CD4-positive, alpha-beta T cell treated with Interleukin-15 for 4 hours (primary cell): ENCODE measurements at regions not wholly inside any gene's neighbourhood (a gene's known extent, or its start where the extent isn't known, plus 50 kb on each side); places are given as distances from the start of the nearest gene placed in this dataset.
"Not testable (repeated sequence)": the region's sequence is repeated elsewhere in the genome, so short reads cannot be mapped to it uniquely, and the experiment has no call there.

ENCODE experiments used
- DNase-seq: peaks from one replicate; pipeline ENCODE4 v3.0.0-alpha.2; 2020; ENCODE audit warnings: low spot score

- DNase-seq = no peak
Measured at GRCh38 chr4:141290771-141291170, 70.1 kb downstream of the ZNF330 start.

DNA sequence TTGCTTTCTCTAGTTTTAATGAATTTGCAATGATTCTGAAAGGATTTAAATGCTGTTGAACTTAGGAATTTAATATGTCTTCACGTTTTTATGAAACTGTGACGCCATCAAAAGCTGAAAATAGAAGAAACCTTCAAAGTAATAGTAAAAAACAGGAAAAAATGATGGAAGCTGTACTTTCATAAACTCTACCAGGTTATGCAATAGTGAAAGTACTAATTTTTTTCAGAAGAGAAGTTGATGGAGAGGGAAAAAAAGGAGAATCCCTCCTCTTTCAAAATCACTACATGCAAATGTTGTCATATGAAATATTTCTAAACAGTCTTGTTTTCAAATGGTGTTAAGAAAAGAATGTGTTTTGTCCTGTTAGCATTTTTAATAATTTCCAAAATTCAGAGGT lies 73.6 kb downstream of the ZNF330 start:
- no peak for DNase-seq

DNA sequence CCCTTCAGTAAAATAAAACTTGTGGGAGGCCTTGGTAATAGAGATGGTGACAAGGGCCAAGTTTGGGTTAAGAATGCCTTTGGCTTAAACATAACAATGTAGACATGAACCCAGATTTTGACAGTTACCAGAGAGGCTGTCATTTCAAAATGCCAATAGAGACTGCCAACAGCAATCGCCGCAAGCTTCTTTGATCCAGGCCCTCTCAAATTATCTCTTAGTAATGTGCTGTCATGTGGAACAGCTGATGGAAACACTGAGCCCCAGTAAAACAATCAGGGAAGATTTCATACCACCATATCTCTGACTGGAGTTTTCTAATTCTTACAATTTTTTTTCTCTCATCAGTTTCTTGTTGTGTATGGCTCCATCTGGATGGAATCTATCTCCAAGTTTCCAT lies 80.5 kb downstream of the ZNF330 start:
- no peak for DNase-seq

- no peak for DNase-seq
Measured at GRCh38 chr4:141302924-141303323, 82.2 kb downstream of the ZNF330 start.

GRCh38 chr4:141304346-141304745 lies 83.7 kb downstream of the ZNF330 start:
- no peak for DNase-seq

GRCh38 chr4:141306331-141306730 lies 85.6 kb downstream of the ZNF330 start:
- no peak for DNase-seq

- DNase-seq = peak; percentile 52
Measured at GRCh38 chr4:141307241-141307689, 86.6 kb downstream of the ZNF330 start.

DNA sequence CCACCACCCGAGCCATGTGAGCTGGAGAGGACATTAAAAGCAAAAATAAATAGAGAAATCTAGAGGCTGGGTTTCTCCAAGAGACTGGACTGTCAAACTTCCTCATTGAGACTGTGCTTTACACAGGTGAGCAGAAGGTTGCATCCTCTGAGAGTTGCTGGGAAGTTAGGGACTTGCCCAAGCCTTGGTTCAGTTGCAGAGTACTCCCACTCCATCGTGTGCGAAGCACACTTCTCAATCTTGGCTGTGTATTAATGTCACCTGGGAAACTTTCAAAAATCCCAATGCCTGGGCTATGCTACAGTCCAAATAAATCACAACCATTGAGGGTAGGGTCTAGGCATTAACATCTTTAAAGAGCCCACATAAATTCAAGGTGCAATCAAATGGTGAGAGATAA lies 89.2 kb downstream of the ZNF330 start:
- no peak for DNase-seq

DNA sequence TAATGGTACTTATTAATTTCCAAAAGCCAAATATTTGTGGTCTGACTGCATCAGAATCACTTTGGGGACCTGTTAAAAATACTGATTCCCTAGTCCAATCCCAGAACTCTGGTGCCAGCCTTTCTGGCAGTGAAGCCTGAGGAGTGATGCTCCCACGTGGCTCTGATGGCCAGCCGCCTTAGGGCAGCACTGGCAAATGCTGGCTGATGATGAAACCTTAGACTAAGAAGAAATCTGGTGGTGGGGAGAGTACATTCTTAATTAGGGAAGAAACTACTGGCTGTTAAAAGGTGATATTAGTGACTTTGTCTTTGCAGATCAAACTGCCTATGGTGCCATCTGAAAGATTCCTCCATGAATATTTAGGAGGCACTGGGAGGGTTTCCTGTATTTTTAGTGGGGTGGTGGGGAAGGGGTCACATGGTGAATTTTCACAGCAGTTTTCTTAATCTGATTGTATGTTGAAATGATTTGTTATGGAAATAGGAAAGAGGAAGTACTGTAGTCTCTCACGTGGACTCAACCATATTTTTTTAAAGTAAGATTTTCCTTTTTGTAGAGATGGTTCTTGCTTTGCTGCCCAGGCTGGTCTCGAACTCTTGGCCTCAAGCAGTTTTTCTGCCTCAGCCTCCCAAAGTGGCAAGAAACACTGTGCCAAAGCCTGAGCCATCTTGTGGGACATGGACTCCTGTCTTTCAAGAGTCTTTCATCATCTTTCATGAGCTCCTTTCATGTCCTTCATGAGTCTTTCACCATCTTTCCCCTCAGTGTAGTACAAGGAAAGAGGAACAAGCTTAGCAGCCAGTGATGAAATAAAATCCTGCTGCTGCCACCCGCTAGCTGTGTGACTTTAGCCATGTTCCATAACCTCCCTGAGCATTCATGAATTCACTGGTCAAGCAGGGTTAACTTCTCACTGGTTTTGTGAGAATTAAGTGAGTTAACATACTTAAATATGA lies 90.8 kb downstream of the ZNF330 start:
- DNase-seq = no peak

DNA sequence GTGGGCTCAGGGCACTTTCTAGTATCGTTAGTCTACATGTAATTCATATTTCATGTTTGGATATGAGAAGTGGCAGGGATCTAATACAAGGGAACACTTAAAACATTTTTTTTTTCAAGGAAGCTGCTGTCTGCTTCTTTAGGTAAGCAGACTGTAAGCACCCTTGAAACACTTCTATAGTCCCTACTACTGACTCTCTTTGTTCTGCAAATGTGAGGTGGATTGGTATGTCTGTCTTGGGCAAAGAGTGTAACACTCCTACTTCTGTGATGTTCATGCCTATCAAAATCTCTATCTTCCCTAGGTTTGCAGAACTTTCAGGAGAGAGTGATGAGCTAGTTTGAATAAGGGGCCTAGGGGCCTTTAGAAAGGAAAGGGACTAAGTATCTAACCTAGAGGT lies 93.9 kb downstream of the ZNF330 start:
- no peak for DNase-seq

DNA sequence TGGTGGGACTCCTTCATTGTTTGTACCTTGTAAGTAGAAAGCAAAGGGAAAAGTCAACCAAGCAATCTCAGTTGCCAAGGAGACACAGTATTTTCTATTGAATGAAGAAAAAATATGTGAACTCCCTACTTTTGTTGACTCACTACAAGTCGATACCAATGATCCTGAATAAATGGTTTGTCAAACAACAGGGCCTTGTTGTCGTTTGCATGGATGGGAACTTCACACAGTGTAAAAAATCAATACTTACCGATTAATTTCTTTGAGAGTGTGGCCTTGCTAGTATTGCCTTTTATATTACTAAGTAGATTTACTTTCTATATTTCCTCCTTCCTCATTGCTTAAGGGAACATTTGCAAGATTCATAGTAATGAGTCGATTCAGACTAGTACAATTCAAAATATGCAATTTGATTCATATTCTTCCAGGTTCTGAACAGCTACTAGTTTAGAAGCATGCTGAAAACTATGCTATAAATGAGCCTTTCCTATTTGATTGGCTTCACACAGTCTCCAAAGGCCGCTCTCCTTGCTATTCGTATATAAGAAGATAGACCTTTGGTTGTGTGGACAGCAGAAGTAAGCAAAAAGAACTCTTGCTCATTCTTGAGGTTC lies 108.0 kb downstream of the ZNF330 start:
- DNase-seq = no peak

- DNase-seq = no peak
Measured at GRCh38 chr4:141329174-141329569, 108.5 kb downstream of the ZNF330 start.

DNA sequence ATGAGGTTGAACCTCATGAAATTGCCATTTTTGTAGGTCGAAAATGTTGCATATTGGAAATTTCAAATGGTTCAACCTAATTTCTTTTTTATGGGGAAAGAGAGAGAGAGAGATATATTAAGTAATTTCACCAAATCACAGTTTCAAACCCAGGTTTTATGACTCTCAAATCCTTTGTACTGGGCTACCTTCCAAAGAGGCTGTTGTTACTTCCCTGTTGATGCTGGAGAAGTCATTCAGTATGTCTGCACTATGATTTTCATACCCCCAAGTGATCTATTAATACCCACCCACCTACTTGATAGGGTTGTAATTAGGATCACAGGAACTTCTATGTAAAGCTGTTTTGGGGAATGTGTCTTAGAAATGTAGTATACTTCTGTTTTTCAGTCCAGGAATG lies 109.9 kb downstream of the ZNF330 start:
- no peak for DNase-seq

GRCh38 chr4:141331534-141332358 lies 111.1 kb downstream of the ZNF330 start:
- no peak for DNase-seq

DNA sequence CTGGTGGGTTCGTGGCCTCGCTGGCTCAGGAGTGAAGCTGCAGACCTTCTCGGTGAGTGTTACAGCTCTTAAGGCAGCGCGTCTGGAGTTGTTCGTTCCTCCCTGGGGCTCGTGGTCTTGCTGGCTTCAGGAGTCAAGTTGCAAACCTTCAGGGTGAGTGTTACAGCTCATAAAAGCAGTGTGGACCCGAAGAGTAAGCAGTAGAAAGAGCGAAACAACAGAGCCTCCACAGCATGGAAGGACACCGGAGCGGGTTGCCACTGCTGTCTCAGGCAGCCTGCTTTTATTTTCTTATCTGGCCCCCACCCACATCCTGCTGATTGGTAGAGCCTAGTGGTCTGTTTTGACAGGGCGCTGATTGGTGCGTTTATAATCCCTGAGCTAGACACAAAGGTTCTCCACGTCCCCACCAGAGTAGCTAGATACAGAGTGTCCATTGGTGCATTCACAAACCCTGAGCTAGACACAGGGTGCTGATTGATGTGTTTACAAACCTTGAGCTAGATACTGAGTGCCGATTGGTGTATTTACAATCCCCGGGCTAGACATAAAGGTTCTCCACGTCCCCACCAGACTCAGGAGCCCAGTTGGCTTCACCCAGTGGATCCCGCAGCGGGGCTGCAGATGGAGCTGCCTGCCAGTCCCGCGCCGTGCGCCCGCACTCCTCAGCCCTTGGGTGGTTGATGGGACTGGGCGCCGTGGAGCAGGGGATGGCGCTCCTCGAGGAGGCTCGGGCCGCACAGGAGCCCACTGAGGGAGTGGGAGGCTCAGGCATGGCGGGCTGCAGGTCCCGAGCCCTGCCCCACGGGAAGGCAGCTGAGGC lies 111.9 kb downstream of the ZNF330 start:
- not testable (repeated sequence) for DNase-seq

DNA sequence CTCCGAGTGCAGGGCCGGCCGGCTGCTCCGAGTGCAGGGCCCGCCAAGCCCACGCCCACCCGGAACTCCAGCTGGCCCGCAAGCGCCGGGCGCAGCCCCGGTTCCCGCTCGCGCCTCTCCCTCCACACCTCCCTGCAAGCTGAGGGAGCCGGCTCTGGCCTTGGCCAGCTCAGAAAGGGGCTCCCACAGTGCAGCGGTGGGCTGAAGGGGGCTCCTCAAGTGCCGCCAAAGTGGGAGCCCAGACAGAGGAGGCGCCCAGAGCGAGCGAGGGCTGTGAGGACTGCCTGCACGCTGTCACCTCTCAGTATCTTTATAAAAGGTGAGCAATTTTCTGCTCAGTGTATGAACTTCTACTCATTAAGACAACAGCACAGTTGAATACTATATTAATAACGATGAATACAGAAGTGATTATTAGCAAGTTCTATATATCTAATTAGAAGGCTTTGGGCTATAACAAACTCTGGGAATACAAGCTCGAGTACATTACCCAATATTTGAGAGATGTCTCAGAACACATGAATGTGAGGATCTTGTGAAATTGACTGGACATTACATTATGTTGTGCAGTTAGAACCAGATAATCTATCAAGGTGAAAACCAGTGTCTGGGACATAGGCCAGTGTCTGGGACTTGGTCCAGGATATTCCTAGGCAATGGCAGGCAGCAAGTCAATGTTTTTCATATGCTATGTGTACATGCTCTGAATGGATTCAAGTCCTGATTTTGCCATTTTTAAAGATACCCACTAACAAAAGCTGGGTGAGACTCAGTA lies 112.9 kb downstream of the ZNF330 start:
- DNase-seq = not testable (repeated sequence)

GRCh38 chr4:141335166-141335565 lies 114.5 kb downstream of the ZNF330 start:
- DNase-seq = no peak

DNA sequence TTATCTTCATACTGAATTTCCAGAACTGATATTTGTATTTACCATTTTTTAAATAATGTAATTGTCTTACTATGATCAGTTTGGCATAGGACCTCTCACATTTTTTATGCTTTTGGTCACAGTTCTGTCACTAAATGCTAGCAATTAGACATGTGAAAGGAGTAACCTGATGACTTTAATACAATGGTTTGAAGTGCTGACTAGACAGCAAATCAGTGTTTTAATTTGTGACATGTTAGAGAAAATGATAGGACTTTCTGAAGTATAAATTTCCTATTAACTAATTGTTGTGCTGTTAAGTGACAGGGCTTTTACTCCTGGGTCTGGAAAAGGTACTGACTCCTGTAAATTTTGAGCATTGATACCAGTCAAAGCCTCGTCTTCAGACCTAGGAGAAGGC lies 117.5 kb downstream of the ZNF330 start:
- no peak for DNase-seq

DNA sequence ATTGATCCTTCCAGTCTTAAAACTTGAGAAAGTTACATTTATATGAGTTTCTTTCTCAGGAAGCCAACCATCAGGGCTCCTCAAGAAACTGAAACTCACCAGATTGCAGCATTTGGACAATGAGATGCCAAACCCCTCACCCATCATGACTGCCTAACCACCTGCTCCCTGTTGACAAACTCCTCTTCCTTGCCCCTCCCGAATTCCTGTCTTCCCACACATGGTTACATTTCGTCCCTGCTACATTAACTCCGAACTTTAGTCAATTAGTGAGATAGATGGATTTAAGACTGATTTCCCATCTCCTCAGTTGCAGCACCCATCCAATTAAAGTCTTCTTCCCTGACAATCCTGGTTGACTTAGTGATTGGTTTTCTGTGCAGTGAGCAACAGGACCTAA lies 118.7 kb downstream of the ZNF330 start:
- no peak for DNase-seq

GRCh38 chr4:141339966-141340365 lies 119.3 kb downstream of the ZNF330 start:
- no peak for DNase-seq

GRCh38 chr4:141340458-141340857 lies 119.8 kb downstream of the ZNF330 start:
- no peak for DNase-seq
